LoVo (cell line): ENCODE measurements at regions not wholly inside any gene's neighbourhood (a gene's known extent, or its start where the extent isn't known, plus 50 kb on each side); places are given as distances from the start of the nearest gene placed in this dataset.

Source experiments
- DNase-seq: peaks from one replicate; pipeline ENCODE4 v3.0.0-alpha.2; 2016; ENCODE audit warnings: low spot score

DNA sequence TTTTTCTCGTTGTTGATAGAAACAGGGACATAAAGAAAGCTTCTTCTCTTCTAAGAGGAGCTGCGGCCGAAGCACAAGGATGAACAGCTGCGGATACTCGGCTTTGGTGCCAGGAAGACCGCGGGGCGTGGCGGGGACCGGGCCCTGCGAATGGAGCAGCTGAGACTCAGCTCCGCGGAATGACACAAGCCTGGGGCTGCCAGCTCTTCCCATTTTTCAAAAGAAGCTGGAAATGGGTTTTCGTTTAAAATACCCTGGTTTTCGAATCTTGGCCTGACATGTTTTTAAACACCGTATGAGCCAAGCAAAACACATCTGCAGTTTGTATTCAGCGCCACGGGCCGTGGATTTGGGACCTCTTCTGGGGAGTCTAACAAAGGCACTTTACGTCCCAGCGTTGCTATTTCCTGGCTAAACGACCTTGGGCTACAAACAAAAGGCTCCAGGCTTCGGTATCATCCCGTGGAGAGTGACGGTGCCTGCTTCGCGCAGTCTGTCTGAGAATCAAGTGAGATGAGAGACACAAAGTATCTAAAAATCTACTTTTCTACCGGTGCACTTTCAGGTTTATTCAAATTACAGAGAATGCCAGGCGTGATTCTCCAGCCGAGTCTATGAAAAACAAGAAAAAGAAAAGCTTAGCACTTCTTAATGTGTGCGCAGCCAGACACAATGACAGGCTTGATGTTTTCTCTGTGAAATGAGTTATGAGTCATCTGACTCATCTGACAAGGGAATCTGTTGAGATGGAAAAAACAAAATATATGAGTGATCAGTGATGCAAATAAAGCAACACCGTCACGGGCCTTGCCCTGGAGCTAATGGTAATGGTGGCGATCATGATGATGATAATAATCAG, 114.0 kb upstream of the TMEM132D start:
- no peak for DNase-seq

DNA sequence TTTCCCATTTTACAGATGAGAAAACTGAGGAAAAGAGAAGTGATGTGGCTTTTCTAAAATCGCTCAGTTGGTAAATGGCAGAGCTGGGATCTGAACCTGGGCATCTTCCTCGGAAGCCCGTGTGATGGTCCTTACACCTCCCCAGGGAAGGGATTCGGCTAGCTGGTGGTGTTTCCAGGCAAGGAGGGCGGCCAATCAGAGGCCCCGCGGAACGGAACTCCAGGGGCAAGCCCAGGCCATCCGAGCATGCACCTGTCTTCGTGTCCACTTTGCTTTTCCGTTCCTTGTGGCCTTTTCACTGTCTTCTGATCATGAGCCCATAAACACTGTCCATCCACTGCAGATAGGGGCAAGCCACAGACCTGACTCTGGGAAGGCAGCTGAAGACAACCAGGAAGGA, 114.8 kb upstream of the TMEM132D start:
- no peak for DNase-seq

DNA sequence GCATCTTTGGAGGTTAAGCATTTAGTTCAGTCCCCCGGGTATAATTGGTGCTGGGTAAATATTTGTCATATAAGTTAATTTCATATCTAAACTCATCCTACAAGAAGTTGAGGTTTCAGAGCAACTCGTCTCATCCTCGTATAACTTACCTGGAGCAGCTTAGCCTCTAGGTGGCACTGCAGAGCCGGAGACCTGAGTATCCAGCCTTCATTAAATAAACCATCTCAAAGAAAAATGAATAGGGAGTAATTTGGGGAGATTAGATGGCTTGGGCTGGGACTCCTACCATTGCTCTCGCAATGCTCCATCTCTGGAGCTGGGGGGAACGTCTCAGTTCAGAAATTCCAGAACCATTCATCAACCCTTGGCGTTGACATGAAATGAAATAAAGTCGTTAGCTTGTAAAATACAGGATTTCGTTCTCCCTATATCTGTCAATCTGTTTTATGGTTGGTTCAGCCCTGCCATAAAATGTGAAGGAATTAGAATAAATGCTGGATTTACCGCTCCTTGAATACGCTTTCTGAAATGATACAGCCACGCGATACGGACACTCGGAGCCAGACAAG, 122.9 kb upstream of the TMEM132D start:
- DNase-seq, result peak; percentile 66

DNA sequence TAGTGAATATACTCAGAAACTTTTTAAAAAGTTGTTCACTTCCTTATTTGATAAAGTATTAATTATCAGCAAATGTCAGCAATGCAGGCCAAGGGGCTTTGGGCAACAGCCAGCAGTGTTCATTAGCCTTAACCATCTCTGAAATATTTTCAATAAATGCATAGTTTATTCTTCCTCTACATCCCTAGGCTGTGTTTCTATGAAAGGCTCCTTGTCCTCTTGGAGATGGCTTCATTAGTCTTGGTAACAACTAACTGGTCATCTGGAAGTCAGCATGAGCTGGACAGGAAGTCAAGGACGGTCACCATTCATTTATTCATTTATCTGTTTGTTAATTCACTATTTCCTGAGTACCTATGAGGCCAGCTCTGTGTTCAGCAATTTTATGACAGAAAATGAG, 124.0 kb upstream of the TMEM132D start:
- no peak for DNase-seq

DNA sequence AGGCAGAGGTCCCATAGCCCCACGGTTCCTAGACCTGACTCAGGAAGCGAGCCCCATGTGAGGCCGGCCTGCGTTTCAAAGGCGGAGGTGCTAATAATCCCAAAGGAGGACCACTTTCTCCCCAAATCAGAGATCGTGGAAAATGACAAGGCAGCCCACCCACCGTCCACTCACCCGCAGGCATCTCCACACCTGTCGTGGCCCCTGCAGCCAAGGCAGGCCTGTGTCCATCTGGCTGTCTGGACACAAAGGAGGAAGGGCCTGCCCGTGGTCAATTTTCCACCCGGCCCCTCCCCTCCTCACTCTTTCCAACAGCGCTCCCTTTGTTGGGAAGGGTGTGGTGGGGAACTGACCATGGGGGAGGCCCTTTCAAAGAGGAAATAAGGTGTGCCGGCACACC, 125.3 kb upstream of the TMEM132D start:
- DNase-seq, result no peak

DNA sequence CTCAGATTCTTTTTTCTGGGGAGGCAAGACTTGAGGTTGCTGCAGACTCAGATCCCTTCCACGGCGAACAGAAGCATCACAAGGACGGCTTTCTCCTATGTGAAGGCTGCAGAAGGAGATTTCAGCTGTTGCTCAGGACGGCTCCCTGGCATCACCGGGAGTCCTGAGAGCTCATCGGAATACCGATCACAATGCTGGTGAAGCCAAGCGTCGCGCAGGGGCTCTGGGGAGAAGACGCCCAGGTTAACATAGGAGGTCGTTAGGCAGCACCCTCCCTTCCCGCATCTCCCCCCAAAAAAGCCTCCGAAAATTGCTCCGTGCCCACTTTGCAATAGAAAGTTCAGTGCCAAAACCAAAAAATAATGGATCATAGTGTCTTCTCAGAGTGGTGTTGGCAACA, 127.2 kb upstream of the TMEM132D start:
- no peak for DNase-seq

DNA sequence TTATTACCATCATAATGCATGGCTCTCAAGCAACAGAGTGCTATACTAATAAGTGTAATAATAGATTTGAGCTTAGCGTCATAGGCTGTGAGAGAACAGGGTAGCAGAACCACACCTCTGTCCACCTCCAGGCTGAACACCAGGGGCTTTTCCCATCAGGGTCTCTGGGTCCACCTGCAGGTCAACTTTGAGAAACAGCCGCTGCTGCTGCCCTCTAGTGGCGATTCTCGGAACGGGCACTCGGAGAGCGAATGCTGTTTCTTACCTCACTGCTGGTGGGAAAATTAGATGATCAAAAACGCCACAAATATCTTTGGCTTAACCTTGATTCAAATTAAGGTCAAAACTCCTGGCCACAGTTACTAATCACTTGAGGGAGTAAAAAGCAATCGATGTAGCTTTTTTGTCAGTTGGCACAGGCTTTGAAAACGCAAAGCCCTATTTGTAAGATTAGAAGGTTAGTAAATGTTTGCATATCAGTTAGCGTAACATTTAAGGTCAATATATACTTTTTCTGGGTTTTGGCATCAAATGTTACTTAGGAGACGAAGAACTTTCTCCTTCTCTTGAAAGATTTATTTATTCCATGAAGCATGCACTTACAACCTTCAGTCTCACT, 127.9 kb upstream of the TMEM132D start:
- peak; percentile 52 for DNase-seq

DNA sequence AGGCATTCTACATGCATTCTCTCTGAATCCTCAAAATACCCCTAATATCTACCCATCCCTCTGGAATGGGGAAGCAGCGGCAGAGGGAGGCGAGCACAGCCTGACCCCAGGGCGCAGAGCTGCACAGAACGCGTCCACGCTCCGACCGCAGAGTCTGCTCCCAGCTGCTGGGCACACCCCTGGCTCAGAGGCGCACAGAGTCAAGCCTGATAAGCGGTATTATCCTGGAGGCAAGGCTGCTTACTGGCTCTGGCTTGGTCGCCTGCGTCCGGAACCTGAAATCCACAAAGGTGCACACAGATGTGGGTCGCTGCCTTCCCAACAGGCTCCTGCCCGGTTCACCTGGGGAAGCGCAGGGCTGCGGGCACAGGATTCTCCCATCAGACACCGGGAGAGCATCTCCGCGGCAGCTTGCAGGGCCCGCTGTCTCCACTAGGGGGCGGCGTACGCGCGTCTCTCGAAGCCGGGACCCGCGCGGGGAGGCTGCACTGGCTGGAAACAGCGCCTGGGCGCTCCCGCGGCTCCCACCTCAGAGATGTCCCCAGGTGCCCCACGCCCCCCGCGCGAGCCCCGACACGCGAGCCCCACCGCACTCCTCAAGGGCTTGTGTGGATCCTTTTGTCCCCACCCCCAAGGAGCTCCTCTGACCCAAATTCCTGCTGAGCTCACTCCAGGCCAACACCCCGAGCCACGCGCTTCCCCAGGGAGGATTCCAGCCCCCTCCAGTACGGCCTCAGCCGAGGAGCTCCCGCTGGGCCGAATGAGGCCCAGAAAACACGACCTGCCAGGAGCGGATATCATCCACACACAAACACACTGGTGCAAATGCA, 120.1 kb upstream of the FZD10 start:
- no peak for DNase-seq

DNA sequence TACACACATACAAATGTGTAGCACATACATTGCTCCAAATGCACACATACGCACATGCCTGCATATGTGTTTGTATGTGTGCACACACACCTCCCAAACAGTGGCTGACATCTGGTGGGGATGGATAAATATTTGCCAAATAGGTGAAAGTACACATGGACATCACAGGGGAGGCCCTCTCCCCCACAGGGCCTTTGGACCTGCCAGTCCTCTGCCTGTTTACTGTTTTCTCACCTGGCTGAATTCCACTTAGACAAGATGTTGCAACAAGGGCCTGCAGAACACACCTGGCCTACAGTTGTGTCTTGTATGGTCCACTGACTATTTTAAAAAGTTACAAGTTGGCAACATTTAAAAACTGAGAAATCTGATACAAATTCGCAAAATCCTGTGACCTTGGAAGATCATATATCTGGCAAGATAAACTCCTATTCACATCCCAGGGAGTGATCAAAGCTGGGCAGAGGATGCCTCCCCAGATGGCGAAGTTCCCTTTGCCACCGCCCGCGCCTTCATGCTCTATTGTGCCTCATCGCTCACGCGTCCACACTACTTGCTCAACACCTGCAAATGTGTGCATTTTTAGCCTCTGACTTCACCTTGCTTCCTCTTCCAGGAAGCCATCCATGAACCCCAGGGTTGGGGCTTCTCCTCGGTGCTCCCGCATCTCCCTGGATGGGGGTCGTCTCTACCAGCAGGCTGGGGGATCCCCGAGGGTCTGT, 118.4 kb upstream of the FZD10 start:
- no peak for DNase-seq

DNA sequence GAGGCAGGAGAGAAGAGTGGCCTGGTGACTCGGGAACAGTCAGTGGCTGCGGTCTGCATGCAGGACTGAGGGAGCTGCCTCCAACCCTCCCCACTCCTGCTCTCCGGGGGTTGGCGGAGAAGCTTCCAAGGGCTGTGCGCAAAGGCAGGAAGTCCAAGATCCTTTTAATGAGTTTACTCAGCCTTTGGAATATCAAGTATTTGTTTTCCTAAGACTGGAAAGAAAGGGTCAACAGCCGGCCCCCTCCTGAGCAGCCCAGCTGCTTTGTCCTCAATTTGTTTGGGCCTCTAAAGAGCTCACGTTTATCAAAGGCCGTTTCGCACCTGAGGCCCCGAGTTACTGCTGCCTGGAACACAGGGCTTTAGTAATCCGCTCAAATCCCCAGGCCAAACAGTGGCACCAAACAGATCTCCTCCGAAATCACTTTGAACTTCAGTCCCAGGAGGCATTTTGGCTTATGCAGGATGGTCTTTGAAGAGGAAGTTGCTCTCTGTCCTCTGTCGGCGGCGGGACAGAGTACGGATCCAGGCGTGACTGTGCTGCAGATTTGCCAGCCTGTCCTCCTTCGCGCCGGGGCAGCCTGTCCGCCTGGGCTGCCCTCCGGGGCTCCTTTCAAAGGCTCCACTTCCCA, 117.2 kb upstream of the FZD10 start:
- DNase-seq, result no peak

DNA sequence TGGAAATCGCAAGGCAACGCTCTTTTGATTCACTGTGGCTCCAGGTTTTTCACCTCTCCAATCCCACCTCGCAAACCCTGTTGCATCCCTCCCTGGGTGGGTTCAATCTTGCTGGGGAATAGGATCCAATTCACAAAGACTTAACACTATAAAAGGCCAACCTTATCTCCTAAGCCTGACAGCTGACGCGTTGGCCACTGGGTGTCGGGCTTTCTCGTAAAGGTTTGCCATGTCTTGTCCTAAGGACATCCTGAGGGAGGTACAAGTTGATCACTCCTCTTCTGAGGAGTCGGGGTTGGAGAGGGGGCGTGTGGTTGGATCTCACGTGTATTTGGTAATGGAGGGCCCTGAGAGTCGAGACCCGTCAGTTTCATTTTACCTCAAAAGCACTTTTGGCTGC, 112.6 kb upstream of the FZD10 start:
- no peak for DNase-seq

DNA sequence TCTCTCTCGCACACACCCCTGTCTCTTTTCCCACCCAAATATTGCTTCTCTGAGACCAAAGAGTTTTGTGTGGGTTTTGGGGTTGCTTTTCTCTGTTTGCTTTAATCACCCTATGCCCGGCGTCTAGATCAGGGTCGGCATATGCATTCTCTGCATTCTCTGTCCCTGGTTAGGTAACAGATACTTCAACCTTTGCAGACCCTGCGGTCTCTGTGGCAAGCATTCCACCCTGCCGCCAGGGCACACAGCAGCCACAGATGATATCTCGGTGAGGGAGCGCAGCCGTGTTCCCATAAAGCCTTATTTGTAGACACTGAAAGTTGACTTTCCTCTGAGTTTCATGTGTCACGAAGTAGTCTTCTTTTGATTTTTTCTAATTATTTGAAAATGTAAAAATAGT, 110.4 kb upstream of the FZD10 start:
- no peak for DNase-seq

DNA sequence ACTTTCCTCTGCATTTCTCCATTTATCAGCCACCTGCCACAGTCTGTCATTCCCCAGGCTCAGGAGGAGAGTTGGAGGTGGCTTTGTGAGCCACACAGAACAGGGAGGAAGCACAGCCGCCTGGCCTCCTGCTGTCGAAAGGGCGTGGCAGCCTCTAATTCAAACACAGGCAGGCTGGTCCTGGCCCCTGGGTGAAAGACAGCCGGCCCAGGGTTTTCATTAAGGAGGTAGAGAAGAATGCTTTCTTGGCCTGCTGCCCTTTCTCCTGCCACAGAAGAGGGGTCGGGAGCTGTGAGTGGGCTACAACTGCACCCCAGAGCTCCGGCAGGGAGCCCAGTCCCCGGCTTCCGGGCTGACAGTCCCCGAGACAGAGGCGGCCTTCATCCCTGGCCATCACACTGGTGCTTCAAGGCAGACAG, 108.6 kb upstream of the FZD10 start:
- DNase-seq, result no peak

DNA sequence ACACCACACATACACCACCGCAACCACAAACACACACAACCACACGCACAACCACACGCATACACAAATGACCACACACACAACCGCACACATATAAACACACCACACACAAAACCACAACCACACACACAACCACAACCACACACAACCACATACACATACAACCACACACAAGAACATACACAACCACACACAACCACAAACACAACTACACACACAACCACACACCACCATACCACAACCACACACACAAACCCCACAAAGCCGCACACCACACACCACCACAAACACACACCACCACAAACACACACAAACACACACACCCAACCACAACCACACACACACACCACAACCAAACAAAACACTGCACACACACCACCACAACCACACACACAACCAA, 107.5 kb upstream of the FZD10 start:
- DNase-seq, result no peak

DNA sequence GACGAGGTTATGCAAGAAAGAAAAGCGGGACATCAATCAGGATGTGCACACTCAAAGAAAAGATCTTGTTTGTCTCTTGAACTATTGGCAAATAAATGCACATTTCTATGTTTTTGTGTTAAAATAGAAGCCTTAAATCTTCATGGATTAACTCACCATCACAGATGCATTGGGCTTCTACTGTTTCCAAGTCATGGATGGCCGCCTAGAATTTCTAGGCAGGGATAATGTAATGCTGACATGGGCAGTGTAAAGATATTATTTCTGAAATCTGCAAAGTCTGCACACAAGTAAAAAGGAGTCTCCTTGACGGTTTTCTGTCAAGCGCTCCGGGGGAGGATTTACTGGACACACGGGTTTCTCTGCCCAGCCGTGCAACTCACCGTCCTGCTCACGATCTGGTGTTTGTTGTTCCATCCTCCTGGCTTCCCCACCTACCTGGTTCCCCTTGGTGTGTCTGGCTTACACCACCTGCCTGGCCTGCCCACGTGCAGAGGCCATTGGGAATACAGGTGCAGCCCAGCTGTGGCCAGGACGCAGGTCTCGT, 103.3 kb upstream of the FZD10 start:
- no peak for DNase-seq

DNA sequence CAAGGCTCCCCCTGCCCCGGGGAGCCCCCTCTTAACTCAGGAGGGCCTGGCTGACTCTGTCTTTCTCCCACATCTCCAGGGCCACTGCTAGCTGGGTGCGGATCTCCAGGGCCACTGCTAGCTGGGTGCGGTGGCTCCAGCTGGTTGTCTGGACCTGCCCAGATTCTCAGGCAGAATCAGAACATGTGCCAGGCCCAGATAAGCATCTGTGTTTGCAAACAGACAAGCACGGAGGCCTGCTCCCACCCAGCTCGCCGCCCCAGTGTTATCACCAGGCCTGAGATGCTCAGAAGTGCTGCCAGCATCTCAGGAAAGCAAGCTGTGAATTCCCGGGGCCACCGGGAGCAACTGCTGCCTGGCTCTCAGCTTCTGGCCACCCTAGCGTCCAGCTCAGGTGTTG, 98.4 kb upstream of the FZD10 start:
- DNase-seq, result no peak

DNA sequence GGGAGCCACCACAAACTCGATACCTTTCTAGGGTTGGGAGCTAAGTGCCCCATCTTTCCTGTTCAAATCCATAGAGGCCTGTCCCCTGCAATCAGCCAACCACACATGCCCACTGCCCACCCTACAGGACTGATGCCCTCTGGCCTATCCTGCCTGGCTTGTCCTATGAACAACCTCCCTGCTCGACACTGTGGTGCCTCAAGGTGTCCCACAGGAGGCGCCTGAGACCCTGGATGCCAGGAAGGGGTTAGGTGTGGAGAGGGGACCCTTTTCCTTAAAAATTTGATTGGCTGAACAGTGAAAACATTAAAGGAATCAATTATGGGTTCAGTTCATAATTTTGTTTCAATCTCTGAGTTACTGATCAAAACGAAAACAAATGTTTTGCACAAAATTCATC, 97.3 kb upstream of the FZD10 start:
- DNase-seq, result no peak

DNA sequence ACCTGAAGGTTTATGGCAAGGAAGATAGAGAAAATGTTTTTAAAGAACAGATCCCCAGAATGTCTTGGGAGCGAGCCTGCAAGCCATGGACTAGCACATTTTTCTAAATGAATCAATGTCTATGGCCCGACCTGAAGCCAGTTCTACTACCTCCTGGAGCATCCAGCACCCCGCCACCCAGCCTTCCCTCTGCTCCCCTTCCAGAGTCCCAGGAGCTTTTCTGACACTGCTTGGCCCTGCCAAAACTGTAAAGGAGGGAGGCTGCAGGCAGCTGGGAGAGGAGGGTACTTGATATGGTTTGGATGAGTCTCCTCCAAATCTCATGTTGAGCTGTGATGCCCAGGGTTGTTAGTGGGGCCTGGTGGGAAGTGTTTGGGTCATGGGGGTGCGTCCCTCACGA, 95.5 kb upstream of the FZD10 start:
- DNase-seq, result no peak

DNA sequence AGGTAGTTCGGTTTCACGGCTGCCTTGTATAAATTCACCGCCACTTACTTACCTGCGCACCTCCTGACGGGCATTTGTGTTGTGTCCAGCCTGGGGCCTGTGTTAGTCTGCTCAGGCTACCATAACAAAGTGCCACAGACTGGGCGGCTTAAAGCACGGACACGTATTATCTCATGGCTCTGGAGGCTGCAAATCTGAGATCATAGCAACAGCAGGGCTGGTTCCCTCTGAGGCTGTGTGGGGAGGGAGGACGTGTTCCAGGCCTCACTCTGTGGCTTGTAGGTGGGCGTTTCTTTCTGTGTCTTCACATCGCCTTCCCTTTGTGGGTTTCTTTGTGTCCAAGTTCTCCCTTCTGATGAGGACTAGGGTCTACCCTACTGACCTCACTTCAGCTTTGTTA, 93.5 kb upstream of the FZD10 start:
- no peak for DNase-seq

DNA sequence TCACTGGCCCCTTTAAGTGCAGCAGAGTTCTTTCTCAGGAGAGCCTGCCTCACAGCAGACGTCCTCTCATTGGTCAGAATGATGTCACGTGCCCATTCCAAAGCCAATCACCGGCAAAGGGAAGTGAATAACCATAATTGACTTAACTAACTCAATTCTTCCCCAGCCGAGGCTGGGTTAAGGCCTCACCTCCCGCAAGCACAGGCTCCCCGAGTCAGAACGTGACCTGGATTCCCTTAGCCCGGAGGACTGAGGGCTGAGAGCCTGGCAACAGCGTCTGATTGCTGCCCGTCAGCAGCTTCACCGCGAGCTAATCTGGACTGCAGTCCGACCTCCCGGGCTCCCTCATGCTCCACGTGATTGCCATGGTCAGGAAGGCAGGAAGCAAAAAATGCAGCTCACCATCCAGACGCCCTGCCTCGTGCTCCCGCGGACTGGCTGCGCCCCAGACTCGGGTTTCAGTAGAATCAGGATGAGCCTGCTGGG, 92.1 kb upstream of the FZD10 start:
- no peak for DNase-seq

DNA sequence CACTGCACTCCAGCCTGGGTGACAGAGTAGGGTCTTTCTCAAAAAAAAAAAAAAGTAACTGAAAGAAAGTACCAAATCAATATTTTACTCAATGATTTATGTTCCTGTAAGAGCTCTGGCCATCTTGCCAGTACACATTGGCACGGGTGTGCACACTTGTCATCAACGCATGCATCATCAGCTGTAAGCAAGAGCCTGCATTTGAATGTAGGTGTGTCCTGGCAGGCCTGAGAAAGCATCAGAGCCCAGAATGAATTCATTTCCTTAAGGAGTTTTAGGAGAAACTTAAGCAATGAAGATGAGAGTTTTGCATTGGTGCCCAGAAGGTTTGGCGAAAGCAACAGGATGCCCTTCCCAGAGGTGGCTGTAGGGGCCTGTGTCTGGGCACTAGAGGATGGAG, 88.5 kb upstream of the FZD10 start:
- no peak for DNase-seq
